Astrocyte of the spinal cord (primary cell): ENCODE measurements at regions not wholly inside any gene's neighbourhood (a gene's known extent, or its start where the extent isn't known, plus 50 kb on each side); places are given as distances from the start of the nearest gene placed in this dataset.
"Not testable (repeated sequence)": the region's sequence is repeated elsewhere in the genome, so short reads cannot be mapped to it uniquely, and the experiment has no call there.

ENCODE experiments used
- DNase-seq: peaks from one replicate; pipeline ENCODE4 v3.0.0; 2011; ENCODE audit warnings: low read depth, low spot score
- H3K4me3 ChIP-seq: 2 replicates; pipeline ENCODE4 v1.5.1; 2011; ENCODE audit warnings: low read depth, mild to moderate bottlenecking, low read length, moderate library complexity
- CTCF ChIP-seq: IDR thresholded peaks from 2 replicates; pipeline ENCODE4 v1.5.1; 2012; ENCODE audit warnings: low read depth, mild to moderate bottlenecking, low read length, inconsistent platforms
- in situ Hi-C: cut with HindIII; loops from 2 replicates; pipeline ENCODE4 v1.10.0; 2017; ENCODE audit warnings: low sequenced_read_pairs

DNA sequence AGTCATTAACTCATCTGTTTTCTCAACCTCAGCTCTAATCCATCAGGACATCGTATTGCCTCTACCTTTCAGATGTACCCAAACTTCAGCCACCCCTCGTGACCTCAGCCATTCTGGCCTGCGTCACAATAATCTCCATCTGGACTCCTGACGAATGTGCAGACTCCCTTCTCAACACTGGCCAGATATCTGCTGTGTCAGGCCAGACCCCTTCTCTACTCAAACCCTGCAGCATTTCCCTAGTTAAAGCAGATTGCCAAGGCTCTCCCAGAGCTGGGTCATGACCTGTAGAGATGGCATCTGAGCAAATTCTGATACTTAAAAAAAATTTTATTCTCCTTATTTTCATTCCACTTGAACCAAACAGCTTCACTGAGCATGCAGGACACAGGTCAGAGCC, 69.5 kb upstream of the TMEM18 start:
- in situ Hi-C loops: no loop called here
- no peak for TF ChIP-seq CTCF
- no peak overlapping the region for H3K4me3 ChIP-seq
- no peak for DNase-seq

- no peak overlapping the region for H3K4me3 ChIP-seq
- no peak for TF ChIP-seq CTCF
- in situ Hi-C loops: no loop called here
- DNase-seq: no peak
These were observed 66.9 kb upstream of the TMEM18 start for GRCh38 chr2:744088-744487.

DNA sequence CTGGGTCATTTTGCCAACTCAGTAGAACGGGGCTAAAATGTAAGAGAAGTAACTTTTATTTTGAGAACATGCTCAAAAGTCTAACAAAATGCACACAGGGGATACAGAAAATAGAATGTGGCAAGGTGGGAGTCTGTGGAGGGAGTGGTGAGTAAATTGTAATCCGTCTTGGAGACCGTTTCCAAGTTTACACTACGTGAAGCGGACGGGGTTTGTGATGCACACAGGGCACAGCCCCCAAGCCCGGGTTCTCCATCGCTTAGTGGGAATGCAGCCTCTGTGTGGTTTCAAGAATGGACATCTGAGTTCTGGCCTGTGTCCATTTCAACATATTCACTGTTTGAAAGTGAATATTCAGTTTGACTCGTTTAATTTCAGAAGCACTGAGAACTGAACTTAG, 65.0 kb upstream of the TMEM18 start:
- no peak for DNase-seq
- TF ChIP-seq CTCF: no peak
- no peak overlapping the region for H3K4me3 ChIP-seq
- in situ Hi-C loops: no loop called here

- no peak for TF ChIP-seq CTCF
- peak overlapping the region; percentile 47 for H3K4me3 ChIP-seq
- DNase-seq: no peak
- in situ Hi-C loops: no loop called here
These were observed 63.9 kb upstream of the TMEM18 start for GRCh38 chr2:741195-741496.

DNA sequence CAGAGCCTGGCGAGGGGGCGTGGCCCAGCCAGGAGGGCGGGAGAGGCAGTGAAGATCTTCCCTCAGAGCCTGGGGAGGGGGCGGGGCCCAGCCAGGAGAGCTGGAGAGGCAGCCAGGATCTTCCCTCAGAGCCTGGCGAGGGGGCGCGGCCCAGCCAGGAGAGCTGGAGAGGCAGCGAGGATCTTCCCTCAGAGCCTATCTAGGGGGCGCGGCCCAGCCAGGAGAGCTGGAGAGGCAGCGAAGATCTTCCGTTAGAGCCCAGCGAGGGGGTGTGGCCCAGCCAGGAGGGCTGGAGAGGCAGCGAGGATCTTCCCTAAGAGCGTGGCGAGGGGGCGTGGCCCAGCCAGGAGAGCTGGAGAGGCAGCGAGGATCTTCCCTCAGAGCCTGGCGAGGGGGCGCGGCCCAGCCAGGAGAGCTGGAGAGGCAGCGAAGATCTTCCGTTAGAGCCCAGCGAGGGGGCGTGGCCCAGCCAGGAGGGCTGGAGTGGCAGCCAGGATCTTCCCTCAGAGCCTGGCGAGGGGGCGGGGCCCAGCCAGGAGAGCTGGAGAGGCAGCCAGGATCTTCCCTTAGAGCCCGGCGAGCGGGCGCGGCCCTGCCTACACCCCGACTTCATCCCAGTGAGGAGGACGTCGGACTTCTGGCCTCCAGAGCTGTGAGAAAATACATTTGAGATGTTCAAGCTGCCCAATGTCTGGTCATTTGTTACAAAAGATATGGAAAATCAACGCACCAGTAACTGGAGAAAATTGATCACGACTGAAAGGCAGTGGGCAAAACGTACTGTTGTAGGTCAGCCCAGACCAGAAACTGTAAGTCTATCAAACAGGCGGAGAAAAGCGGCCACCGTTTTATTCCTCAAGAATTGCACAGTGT, 63.4 kb upstream of the TMEM18 start:
- peak; percentile 99 for DNase-seq
- in situ Hi-C loops: not testable (repeated sequence)
- peak overlapping the region; percentile 47 for H3K4me3 ChIP-seq

DNA sequence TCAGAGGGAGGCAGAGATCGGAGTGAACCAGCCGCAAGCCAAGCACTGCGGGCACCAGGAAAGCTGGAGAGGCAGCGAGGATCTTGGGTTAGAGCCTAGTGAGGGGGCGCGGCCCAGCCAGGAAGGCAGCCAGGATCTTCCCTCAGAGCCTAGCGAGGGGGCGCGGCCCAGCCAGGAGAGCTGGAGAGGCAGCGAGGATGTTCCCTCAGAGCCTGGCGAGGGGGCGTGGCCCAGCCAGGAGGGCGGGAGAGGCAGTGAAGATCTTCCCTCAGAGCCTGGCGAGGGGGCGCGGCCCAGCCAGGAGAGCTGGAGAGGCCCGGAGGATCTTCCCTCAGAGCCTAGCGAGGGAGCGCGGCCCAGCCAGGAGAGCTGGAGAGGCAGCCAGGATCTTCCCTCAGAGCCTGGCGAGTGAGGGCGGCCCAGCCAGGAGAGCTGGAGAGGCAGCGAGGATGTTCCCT, 62.7 kb upstream of the TMEM18 start:
- in situ Hi-C loops: not testable (repeated sequence)
- peak overlapping the region; percentile 47 for H3K4me3 ChIP-seq
- peak; percentile 88 for DNase-seq

DNA sequence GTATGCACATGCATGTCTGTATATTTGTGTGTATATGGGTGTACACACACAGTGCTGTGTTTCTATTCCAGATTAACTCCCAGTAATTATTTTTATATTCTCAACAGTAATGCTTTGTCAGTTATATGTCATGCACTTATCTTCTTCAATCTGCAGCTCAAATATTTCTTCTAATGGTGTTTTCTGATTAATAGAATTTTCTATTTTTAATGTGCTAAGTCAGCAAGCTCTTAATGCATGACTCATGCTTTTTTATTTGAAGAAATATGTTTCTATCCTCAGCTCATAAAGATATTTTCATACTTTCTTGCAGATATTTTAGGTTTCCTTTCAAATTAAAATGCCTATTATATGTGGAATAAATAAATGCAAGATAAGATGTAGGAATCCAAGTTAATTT, 59.7 kb upstream of the TMEM18 start:
- H3K4me3 ChIP-seq: no peak overlapping the region
- DNase-seq: no peak
- no peak for TF ChIP-seq CTCF
- in situ Hi-C loops: no loop called here
